Activated T-helper 2 cell treated with anti-CD3 and anti-CD28 coated beads, Interferon-gamma antibody, Interleukin-2, Interleukin-4, amounts not matched to agents 10 μg/mL and 5 μg/mL and 100 μg/mL, durations not matched to agents 14 hours and 24 hours and 36 hours (primary cell): ENCODE measurements at regions not wholly inside any gene's neighbourhood (a gene's known extent, or its start where the extent isn't known, plus 50 kb on each side); places are given as distances from the start of the nearest gene placed in this dataset.
A peak's percentile ranks its signal among the peaks of the same experiment; 100 is the strongest.

ENCODE experiments used
- DNase-seq: peaks from one replicate; pipeline ENCODE4 v3.0.0; 2021; ENCODE audit warnings: low spot score
- H3K27ac Mint-ChIP-seq: one replicate; pipeline ENCODE4 v1.8.0; 2021; ENCODE audit warnings: mixed read lengths
- H3K27me3 Mint-ChIP-seq: one replicate; pipeline ENCODE4 v1.8.0; 2021; ENCODE audit warnings: low read depth, mixed read lengths
- H3K36me3 Mint-ChIP-seq: one replicate; pipeline ENCODE4 v1.8.0; 2021; ENCODE audit warnings: low read depth, mixed read lengths
- H3K4me1 Mint-ChIP-seq: one replicate; pipeline ENCODE4 v1.8.0; 2021; ENCODE audit warnings: low read depth, mixed read lengths
- H3K4me3 Mint-ChIP-seq: one replicate; pipeline ENCODE4 v1.8.0; 2021; ENCODE audit warnings: low read depth, mild to moderate bottlenecking, moderate library complexity, mixed read lengths
- H3K9me3 Mint-ChIP-seq: one replicate; pipeline ENCODE4 v1.8.0; 2021; ENCODE audit warnings: mixed read lengths
- intact Hi-C: fragments of 100-400 bp; cut with micrococcal nuclease; formaldehyde crosslinking; loops from one replicate; pipeline ENCODE4 v1.15.1; 2023

DNA sequence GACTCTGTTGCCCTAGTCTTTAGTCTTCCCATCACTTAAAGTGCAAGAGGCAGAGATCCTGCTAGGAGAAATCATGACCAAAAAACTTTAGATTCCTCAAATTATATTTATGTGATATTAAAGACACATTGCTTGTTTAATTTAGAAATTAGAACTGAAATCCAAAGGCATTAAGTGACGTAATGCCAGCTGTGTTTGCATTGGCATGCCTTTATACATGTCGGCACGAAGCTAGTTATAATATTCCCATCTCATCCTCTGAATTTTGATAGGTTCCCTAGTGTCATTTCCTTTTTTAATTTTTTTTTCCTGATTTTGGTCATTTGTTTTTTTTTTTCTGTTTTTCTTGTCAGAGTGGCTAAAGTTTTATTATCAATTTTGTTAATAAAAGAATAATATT lies 203.5 kb upstream of the ZBTB20 start:
- no peak for DNase-seq
- intact Hi-C loops, result no loop called here
- Mint-ChIP-seq H3K27ac (no peak overlapping the region), H3K4me1 (no peaks in the 10 kb centered on the region), H3K4me3 (no peak overlapping the region), H3K36me3 (no peaks in the 10 kb centered on the region), H3K27me3 (no peaks in the 10 kb centered on the region), H3K9me3 (peaks cover 2% of the 10 kb centered on the region)

GRCh38 chr3:115351193-115351592 lies 204.1 kb upstream of the ZBTB20 start:
- Mint-ChIP-seq H3K4me3 (no peak overlapping the region), H3K27ac (no peak overlapping the region), H3K27me3 (no peaks in the 10 kb centered on the region), H3K4me1 (no peaks in the 10 kb centered on the region), H3K36me3 (no peaks in the 10 kb centered on the region), H3K9me3 (peaks cover 2% of the 10 kb centered on the region)
- no peak for DNase-seq
- intact Hi-C loops, result no loop called here

GRCh38 chr3:115354010-115354409 lies 206.9 kb upstream of the ZBTB20 start:
- H3K36me3 Mint-ChIP-seq, result no peaks in the 10 kb centered on the region
- peaks cover 2% of the 10 kb centered on the region for H3K9me3 Mint-ChIP-seq
- H3K4me1 Mint-ChIP-seq, result peaks cover 2% of the 10 kb centered on the region
- intact Hi-C loops, result no loop called here
- H3K27ac Mint-ChIP-seq, result no peak overlapping the region
- no peaks in the 10 kb centered on the region for H3K27me3 Mint-ChIP-seq
- no peak overlapping the region for H3K4me3 Mint-ChIP-seq
- no peak for DNase-seq

DNA sequence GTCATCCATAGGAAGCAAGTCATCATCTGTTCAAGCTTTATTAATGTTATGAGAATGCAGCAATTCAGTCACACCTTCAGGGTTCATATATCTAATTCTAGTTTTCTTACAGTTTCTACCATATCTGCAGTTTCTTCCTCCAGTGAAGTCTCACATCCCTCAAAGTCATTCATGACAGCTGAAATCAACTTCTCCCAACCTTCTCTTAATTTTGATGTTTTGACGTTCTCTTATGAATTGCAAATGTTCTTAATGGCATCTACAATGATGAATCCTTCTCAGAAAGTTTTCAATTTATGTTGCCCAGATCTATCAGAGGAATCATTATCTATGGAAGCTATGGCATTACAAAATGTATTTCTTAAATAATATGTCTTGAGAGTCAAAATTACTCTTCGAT lies 210.4 kb upstream of the ZBTB20 start:
- Mint-ChIP-seq H3K9me3 (peaks cover 7% of the 10 kb centered on the region), H3K4me3 (no peak overlapping the region), H3K27me3 (no peaks in the 10 kb centered on the region), H3K36me3 (no peaks in the 10 kb centered on the region), H3K27ac (no peak overlapping the region), H3K4me1 (peaks cover 9% of the 10 kb centered on the region)
- no peak for DNase-seq
- intact Hi-C loops, result no loop called here

- Mint-ChIP-seq H3K27me3 (no peaks in the 10 kb centered on the region), H3K36me3 (no peaks in the 10 kb centered on the region), H3K9me3 (peaks cover 7% of the 10 kb centered on the region), H3K27ac (peak overlapping the region; percentile 19), H3K4me3 (peak overlapping the region; percentile 45), H3K4me1 (peaks cover 10% of the 10 kb centered on the region)
- no peak for DNase-seq
- intact Hi-C loops, result no loop called here
Observed at GRCh38 chr3:115359536-115359935, 212.4 kb upstream of the ZBTB20 start.

DNA sequence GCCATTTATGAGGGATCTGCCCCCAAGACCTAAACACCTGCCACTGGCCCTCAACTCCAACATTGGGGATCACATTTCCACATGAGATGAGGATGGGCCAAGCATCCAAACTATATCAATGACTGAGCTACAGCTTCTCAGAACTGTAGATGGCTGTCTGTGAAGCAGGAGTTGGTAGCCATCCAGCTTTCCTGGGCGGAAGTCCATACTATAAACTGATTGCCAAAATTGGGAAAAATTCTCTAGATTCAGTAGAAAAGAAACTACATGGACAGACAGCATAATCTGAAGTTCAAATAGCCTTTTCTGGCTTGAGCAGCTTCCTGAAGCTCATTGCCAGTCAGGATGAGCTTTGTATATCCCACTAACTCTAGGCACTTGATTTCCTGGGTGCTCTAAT lies 214.7 kb upstream of the ZBTB20 start:
- Mint-ChIP-seq H3K27me3 (no peaks in the 10 kb centered on the region), H3K27ac (no peak overlapping the region), H3K9me3 (peaks cover 10% of the 10 kb centered on the region), H3K4me1 (peaks cover 10% of the 10 kb centered on the region), H3K4me3 (no peak overlapping the region), H3K36me3 (no peaks in the 10 kb centered on the region)
- intact Hi-C loops, result no loop called here
- no peak for DNase-seq

DNA sequence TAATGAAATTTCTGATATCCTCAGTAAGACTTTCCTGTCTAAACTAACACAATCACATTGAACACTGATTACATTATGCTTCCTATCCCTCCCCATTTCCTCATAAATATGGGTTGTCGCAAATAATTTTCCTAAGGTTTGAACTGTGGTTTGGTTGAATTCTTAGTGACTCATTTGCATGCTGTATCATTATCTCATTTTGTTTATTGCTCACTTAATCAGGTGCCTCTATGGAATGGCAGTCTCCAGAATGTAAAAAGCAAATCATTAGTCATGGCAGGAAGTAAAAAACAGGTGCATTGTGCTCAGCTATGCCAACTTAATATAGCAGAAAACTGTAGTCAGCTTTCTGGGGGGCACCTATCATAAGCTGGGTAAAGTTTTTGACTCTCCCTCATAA lies 216.0 kb upstream of the ZBTB20 start:
- no peak overlapping the region for H3K27ac Mint-ChIP-seq
- H3K4me3 Mint-ChIP-seq, result no peak overlapping the region
- no peaks in the 10 kb centered on the region for H3K27me3 Mint-ChIP-seq
- H3K9me3 Mint-ChIP-seq, result peaks cover 10% of the 10 kb centered on the region
- peaks cover 10% of the 10 kb centered on the region for H3K4me1 Mint-ChIP-seq
- no peak for DNase-seq
- intact Hi-C loops, result no loop called here
- H3K36me3 Mint-ChIP-seq, result no peaks in the 10 kb centered on the region

DNA sequence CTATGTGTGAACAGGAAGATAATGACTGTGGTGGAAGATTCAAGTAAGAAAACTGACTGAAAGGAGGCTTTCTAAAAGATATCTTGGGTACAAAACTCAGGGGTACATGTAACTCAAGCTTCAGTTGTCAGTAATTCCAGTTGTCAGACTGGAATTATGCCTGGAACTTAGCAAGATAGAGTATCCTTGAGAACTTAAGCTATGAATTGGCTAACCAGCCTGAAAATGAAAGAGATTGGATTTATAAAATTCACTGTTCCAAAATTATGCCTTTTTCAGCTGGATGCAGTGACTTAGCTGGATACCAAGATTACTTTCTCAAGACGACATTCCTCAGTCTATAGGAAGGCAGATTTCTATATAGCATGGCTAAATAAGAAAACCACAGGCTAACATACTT lies 221.9 kb upstream of the ZBTB20 start:
- Mint-ChIP-seq H3K27me3 (peaks cover 2% of the 10 kb centered on the region), H3K4me3 (no peak overlapping the region), H3K4me1 (no peaks in the 10 kb centered on the region), H3K9me3 (peaks cover 6% of the 10 kb centered on the region), H3K27ac (no peak overlapping the region), H3K36me3 (no peaks in the 10 kb centered on the region)
- intact Hi-C loops, result no loop called here
- DNase-seq, result no peak

- H3K9me3 Mint-ChIP-seq, result no peaks in the 10 kb centered on the region
- intact Hi-C loops, result no loop called here
- no peaks in the 10 kb centered on the region for H3K36me3 Mint-ChIP-seq
- DNase-seq, result no peak
- H3K27ac Mint-ChIP-seq, result no peak overlapping the region
- no peak overlapping the region for H3K4me3 Mint-ChIP-seq
- H3K4me1 Mint-ChIP-seq, result no peaks in the 10 kb centered on the region
- H3K27me3 Mint-ChIP-seq, result peaks cover 2% of the 10 kb centered on the region
Observed at GRCh38 chr3:115375362-115375761, 228.3 kb upstream of the ZBTB20 start.

GRCh38 chr3:115380883-115381572 lies 233.9 kb upstream of the ZBTB20 start:
- H3K27me3 Mint-ChIP-seq, result no peaks in the 10 kb centered on the region
- H3K36me3 Mint-ChIP-seq, result no peaks in the 10 kb centered on the region
- no peaks in the 10 kb centered on the region for H3K9me3 Mint-ChIP-seq
- H3K4me1 Mint-ChIP-seq, result no peaks in the 10 kb centered on the region
- no peak for DNase-seq
- intact Hi-C loops, result no loop called here
- H3K4me3 Mint-ChIP-seq, result no peak overlapping the region
- no peak overlapping the region for H3K27ac Mint-ChIP-seq

DNA sequence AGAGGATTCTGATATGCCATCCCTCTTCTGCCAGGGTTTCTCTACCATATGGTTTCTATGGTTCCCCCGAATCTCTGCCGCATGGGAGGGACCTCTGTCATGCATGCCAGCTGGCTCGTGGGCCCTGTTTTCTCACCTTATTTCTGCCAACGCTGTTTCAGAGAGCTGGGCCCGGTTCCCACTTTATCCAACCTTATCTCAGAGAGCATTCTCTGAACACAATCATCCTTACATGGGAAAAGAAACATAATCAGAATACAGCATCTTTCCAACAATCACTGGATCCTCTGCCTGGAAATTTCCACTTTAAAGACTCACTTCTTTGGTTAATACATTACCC lies 234.5 kb upstream of the ZBTB20 start:
- H3K4me3 Mint-ChIP-seq, result no peak overlapping the region
- no peak overlapping the region for H3K27ac Mint-ChIP-seq
- intact Hi-C loops, result no loop called here
- H3K27me3 Mint-ChIP-seq, result no peaks in the 10 kb centered on the region
- H3K36me3 Mint-ChIP-seq, result no peaks in the 10 kb centered on the region
- H3K4me1 Mint-ChIP-seq, result no peaks in the 10 kb centered on the region
- no peak for DNase-seq
- no peaks in the 10 kb centered on the region for H3K9me3 Mint-ChIP-seq

DNA sequence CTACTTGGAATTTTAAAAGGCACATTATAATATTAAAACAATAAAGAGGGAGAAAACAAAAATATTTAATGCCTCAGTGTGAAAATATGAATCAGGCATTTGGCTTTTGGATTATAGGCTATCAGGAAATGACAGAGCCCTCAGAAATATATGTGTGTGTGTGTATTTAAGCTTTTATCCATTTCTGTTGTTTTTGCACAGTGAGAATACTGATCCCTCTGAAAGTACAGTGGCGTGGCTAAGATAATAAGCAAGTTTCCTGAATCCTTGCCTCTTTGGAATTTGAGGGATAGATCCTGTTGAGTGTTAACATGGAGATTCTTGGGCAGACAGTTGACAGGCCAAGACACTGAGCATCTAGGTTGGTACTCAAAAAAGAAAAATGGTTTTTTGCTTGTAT lies 234.8 kb upstream of the ZBTB20 start:
- no peak for DNase-seq
- intact Hi-C loops, result no loop called here
- H3K36me3 Mint-ChIP-seq, result no peaks in the 10 kb centered on the region
- H3K27ac Mint-ChIP-seq, result no peak overlapping the region
- H3K9me3 Mint-ChIP-seq, result no peaks in the 10 kb centered on the region
- no peaks in the 10 kb centered on the region for H3K27me3 Mint-ChIP-seq
- no peaks in the 10 kb centered on the region for H3K4me1 Mint-ChIP-seq
- H3K4me3 Mint-ChIP-seq, result no peak overlapping the region

GRCh38 chr3:115384381-115384780 lies 237.3 kb upstream of the ZBTB20 start:
- Mint-ChIP-seq H3K27me3 (no peaks in the 10 kb centered on the region), H3K27ac (no peak overlapping the region), H3K36me3 (no peaks in the 10 kb centered on the region), H3K9me3 (no peaks in the 10 kb centered on the region), H3K4me1 (no peaks in the 10 kb centered on the region), H3K4me3 (no peak overlapping the region)
- no peak for DNase-seq
- intact Hi-C loops, result no loop called here
